Neural crest cell (in vitro differentiated cells): ENCODE measurements at regions not wholly inside any gene's neighbourhood (a gene's known extent, or its start where the extent isn't known, plus 50 kb on each side); places are given as distances from the start of the nearest gene placed in this dataset.

ENCODE experiments used
- DNase-seq: peaks from one replicate; pipeline ENCODE4 v3.0.0; 2021; ENCODE audit warnings: low read depth, mixed read lengths, low spot score
- H3K27ac Mint-ChIP-seq: one replicate; pipeline ENCODE4 v1.8.0; 2021; ENCODE audit warnings: mild to moderate bottlenecking, mixed read lengths; ENCODE audit not compliant: unreplicated experiment
- H3K27me3 Mint-ChIP-seq: 2 replicates; pipeline ENCODE4 v1.8.0; 2021; ENCODE audit warnings: low read depth, mild to moderate bottlenecking, mixed read lengths
- H3K36me3 Mint-ChIP-seq: 2 replicates; pipeline ENCODE4 v1.8.0; 2021; ENCODE audit warnings: low read depth, mild to moderate bottlenecking, mixed read lengths
- H3K4me1 Mint-ChIP-seq: 2 replicates; pipeline ENCODE4 v1.8.0; 2021; ENCODE audit warnings: mixed read lengths
- H3K4me3 Mint-ChIP-seq: one replicate; pipeline ENCODE4 v1.8.0; 2021; ENCODE audit warnings: mild to moderate bottlenecking, mixed read lengths
- H3K9me3 Mint-ChIP-seq: 2 replicates; pipeline ENCODE4 v1.8.0; 2021; ENCODE audit warnings: mixed read lengths
- CTCF ChIP-seq: fragments of 200-600 bp; sonication (generic); conservative IDR thresholded peaks from 2 replicates; pipeline ENCODE4 v1.5.0; 2021; ENCODE audit warnings: antibody characterized with exemption, mild to moderate bottlenecking

DNA sequence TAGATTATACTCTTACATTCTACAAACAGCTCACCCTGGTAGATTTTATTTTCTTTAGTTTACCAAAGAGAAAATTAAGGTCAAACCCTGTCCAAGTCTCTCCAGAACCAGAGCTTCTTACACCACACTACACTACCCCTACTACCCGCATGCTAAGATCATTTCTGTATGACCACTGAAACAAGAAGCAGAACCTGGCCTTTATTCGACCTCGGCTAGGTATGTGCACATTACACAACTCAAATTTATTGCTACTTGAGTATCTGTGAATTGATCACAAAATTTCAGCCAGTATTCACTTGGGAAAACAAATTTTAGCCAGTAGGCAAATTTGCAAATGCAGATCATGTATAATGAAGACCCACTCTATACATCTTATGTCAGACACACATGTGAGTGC is 2437.0 kb downstream of the PCDH9 start:
- Mint-ChIP-seq H3K36me3 (no peaks in the 10 kb centered on the region), H3K27me3 (no peaks in the 10 kb centered on the region), H3K9me3 (no peaks in the 10 kb centered on the region), H3K27ac (no peak overlapping the region), H3K4me1 (no peaks in the 10 kb centered on the region), H3K4me3 (no peak overlapping the region)
- no peak for DNase-seq
- TF ChIP-seq CTCF: no peak

DNA sequence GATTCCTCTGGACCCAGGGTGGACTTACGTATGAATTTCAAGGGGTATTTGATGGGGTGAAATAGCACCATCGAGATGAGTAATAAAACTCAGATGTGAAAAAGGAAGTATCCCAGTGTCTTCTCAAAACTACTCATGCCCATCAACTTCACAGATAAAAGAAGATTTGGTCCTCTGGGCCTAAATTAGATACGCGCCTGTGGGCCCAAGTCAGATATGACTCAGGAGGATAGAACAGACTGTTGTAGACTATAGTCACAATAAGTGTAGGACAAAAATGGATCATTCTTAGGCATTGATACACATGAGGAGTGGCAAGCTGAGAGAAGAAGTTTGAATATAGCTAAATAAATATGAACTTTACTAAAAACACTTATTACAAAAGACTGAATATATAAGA is 2438.8 kb downstream of the PCDH9 start:
- Mint-ChIP-seq H3K9me3 (no peaks in the 10 kb centered on the region), H3K4me1 (no peaks in the 10 kb centered on the region), H3K36me3 (no peaks in the 10 kb centered on the region), H3K27ac (no peak overlapping the region), H3K4me3 (no peak overlapping the region), H3K27me3 (no peaks in the 10 kb centered on the region)
- TF ChIP-seq CTCF: no peak
- no peak for DNase-seq

DNA sequence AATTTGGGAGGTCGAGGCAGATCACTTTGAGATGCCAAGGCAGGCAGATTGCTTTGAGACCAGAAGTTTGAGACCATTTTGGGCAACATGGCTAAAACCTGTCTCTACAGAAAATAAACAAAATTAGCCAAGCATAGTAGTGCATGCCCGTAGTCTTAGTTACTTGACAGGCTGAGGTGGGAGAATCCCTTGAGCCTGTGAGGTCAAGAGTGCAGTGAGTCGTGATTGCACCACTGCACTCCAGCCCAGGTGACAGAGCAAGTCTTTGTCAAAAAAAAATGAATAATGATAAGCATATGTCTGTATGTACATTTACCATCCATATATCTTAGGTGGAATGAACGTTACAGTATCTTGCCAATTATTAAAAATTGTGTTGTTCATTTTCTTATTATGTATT is 2447.7 kb downstream of the PCDH9 start:
- no peaks in the 10 kb centered on the region for H3K27me3 Mint-ChIP-seq
- H3K9me3 Mint-ChIP-seq: no peaks in the 10 kb centered on the region
- DNase-seq: no peak
- no peak overlapping the region for H3K4me3 Mint-ChIP-seq
- peaks cover 4% of the 10 kb centered on the region for H3K4me1 Mint-ChIP-seq
- H3K27ac Mint-ChIP-seq: no peak overlapping the region
- TF ChIP-seq CTCF: no peak
- no peaks in the 10 kb centered on the region for H3K36me3 Mint-ChIP-seq

GRCh38 chr13:64778002-64778401 is 2452.1 kb downstream of the PCDH9 start:
- Mint-ChIP-seq H3K27ac (no peak overlapping the region), H3K36me3 (no peaks in the 10 kb centered on the region), H3K4me3 (no peak overlapping the region), H3K27me3 (no peaks in the 10 kb centered on the region), H3K4me1 (peaks cover 1% of the 10 kb centered on the region), H3K9me3 (no peaks in the 10 kb centered on the region)
- no peak for DNase-seq
- no peak for TF ChIP-seq CTCF

DNA sequence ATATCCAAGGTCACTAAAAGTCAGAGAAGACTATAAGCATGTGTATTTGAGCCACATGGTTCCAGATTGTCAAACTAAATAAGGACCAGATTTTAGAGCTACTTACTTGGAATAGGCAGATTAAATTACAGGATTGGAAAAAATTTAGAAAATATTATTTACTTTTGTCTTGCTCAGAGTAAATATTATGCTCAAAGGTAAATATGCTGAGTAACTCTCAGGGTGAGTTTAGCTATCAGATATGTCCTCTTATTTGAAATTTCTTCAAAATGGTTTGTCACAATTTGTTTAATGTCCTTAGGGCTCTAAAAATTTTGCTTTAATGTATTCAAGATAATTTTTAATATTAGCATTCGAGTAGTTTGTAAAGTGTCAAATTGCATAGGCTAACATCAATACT is 2455.2 kb downstream of the PCDH9 start:
- Mint-ChIP-seq H3K9me3 (peaks cover 2% of the 10 kb centered on the region), H3K27me3 (no peaks in the 10 kb centered on the region)

More for the DNA sequence above, 2455.2 kb downstream of the PCDH9 start:
- Mint-ChIP-seq H3K4me3 (no peak overlapping the region), H3K27ac (no peak overlapping the region), H3K36me3 (no peaks in the 10 kb centered on the region), H3K4me1 (no peaks in the 10 kb centered on the region)
- no peak for TF ChIP-seq CTCF
- DNase-seq: no peak
